ENCODE measurements at regions not wholly inside any gene's neighbourhood (a gene's known extent, or its start where the extent isn't known, plus 50 kb on each side); places are given as distances from the start of the nearest gene placed in this dataset.

DNA sequence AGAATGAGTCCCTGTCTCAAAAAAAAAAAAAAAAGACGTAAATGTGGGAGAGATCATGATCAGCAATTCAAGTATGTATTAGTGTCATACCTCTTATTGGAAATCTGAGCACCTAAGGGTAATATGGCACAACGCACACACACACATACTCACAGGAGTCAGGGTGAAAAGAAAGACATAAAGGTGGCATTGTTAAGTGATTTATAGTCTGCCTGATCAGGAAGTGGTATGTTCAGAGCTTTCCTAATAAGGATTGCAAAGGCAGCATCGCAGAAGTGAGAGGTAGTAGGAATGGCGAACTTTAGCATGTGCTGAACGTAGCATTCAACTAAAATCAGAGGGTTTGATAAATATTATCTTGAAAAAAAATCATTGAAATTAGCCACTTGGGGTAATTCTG, 854.3 kb downstream of the METTL15 start:
- TF ChIP-seq EZH2 (IDR thresholded peaks at IDR 0.05; ENCODE audit: insufficient read depth, low read length): no peak
- no peak for TF ChIP-seq CTCF (IDR thresholded peaks at IDR 0.05; ENCODE audit: insufficient read depth, low read depth, low read length)
- peaks cover 2% of the 10 kb centered on the region for H3K27me3 Mint-ChIP-seq (ENCODE audit: low read depth, unreplicated experiment)
- no peak overlapping the region for H3K4me2 ChIP-seq (ENCODE audit: low read length)
- H4K20me1 ChIP-seq (ENCODE audit: insufficient read depth, low read length): no peaks in the 10 kb centered on the region
- H3K27ac ChIP-seq (ENCODE audit: low read depth, low read length): no peak overlapping the region
- no peaks in the 10 kb centered on the region for H3K9me3 Mint-ChIP-seq (ENCODE audit: unreplicated experiment)
- H3K9me3 ChIP-seq (ENCODE audit: insufficient read depth, low read depth, low read length): peaks cover 3% of the 10 kb centered on the region
- FAIRE-seq (peak; percentile 23), DNase-seq (ENCODE audit: low read depth) (no peak)
- H3K4me1 Mint-ChIP-seq (ENCODE audit: low read depth, unreplicated experiment): peaks cover 4% of the 10 kb centered on the region
- no peak overlapping the region for H2AFZ ChIP-seq (ENCODE audit: low read depth, low read length)
- H3K4me3 ChIP-seq (ENCODE audit: insufficient read depth, low read depth, low read length): no peak overlapping the region
- H3K4me1 ChIP-seq (ENCODE audit: insufficient read depth, low read length): no peaks in the 10 kb centered on the region
- no peaks in the 10 kb centered on the region for H3K27me3 ChIP-seq (ENCODE audit: insufficient read depth, low read length)
- H3K36me3 ChIP-seq (ENCODE audit: insufficient read depth, low read length): no peaks in the 10 kb centered on the region
- no peak overlapping the region for H3K4me3 Mint-ChIP-seq (ENCODE audit: unreplicated experiment)
- H3K27ac Mint-ChIP-seq (ENCODE audit: unreplicated experiment): no peak overlapping the region
- no peaks in the 10 kb centered on the region for H3K79me2 ChIP-seq (ENCODE audit: insufficient read depth, low read length)
- no peak overlapping the region for H3K9ac ChIP-seq (ENCODE audit: low read length)
- H3K36me3 Mint-ChIP-seq (ENCODE audit: low read depth, unreplicated experiment): no peaks in the 10 kb centered on the region

GRCh38 chr11:28961726-28962125, 853.5 kb downstream of the METTL15 start:
- Histone ChIP-seq H3K9ac (ENCODE audit: low read length) (no peak overlapping the region), H3K9me3 (ENCODE audit: insufficient read depth, low read depth, low read length) (no peaks in the 10 kb centered on the region), H3K79me2 (ENCODE audit: insufficient read depth, low read length) (no peaks in the 10 kb centered on the region), H3K36me3 (ENCODE audit: insufficient read depth, low read length) (no peaks in the 10 kb centered on the region), H3K4me2 (ENCODE audit: low read length) (no peak overlapping the region), H3K27ac (ENCODE audit: low read depth, low read length) (no peak overlapping the region), H3K4me1 (ENCODE audit: insufficient read depth, low read length) (no peaks in the 10 kb centered on the region), H3K4me3 (ENCODE audit: insufficient read depth, low read depth, low read length) (no peak overlapping the region), H4K20me1 (ENCODE audit: insufficient read depth, low read length) (no peaks in the 10 kb centered on the region), H3K27me3 (ENCODE audit: insufficient read depth, low read length) (no peaks in the 10 kb centered on the region), H2AFZ (ENCODE audit: low read depth, low read length) (no peak overlapping the region)
- TF ChIP-seq CTCF (IDR thresholded peaks at IDR 0.05; ENCODE audit: insufficient read depth, low read depth, low read length) (no peak), EZH2 (IDR thresholded peaks at IDR 0.05; ENCODE audit: insufficient read depth, low read length) (no peak)
- FAIRE-seq (no peak), DNase-seq (ENCODE audit: low read depth) (no peak)
- peaks cover 2% of the 10 kb centered on the region for H3K27me3 Mint-ChIP-seq (ENCODE audit: low read depth, unreplicated experiment)
- H3K4me1 Mint-ChIP-seq (ENCODE audit: low read depth, unreplicated experiment): peaks cover 4% of the 10 kb centered on the region
- no peak overlapping the region for H3K27ac Mint-ChIP-seq (ENCODE audit: unreplicated experiment)
- no peak overlapping the region for H3K4me3 Mint-ChIP-seq (ENCODE audit: unreplicated experiment)
- H3K36me3 Mint-ChIP-seq (ENCODE audit: low read depth, unreplicated experiment): no peaks in the 10 kb centered on the region
- H3K9me3 Mint-ChIP-seq (ENCODE audit: unreplicated experiment): no peaks in the 10 kb centered on the region

GRCh38 chr11:28956446-28956845, 848.3 kb downstream of the METTL15 start:
- Mint-ChIP-seq H3K4me1 (ENCODE audit: low read depth, unreplicated experiment) (no peaks in the 10 kb centered on the region), H3K27me3 (ENCODE audit: low read depth, unreplicated experiment) (no peaks in the 10 kb centered on the region), H3K4me3 (ENCODE audit: unreplicated experiment) (no peak overlapping the region), H3K36me3 (ENCODE audit: low read depth, unreplicated experiment) (no peaks in the 10 kb centered on the region), H3K9me3 (ENCODE audit: unreplicated experiment) (no peaks in the 10 kb centered on the region), H3K27ac (ENCODE audit: unreplicated experiment) (no peak overlapping the region)
- H3K36me3 ChIP-seq (ENCODE audit: insufficient read depth, low read length): no peaks in the 10 kb centered on the region
- H3K4me3 ChIP-seq (ENCODE audit: insufficient read depth, low read depth, low read length): no peak overlapping the region
- H3K27ac ChIP-seq (ENCODE audit: low read depth, low read length): no peak overlapping the region
- FAIRE-seq (no peak), DNase-seq (ENCODE audit: low read depth) (no peak)
- no peaks in the 10 kb centered on the region for H3K79me2 ChIP-seq (ENCODE audit: insufficient read depth, low read length)
- H3K9me3 ChIP-seq (ENCODE audit: insufficient read depth, low read depth, low read length): no peaks in the 10 kb centered on the region
- H3K4me2 ChIP-seq (ENCODE audit: low read length): no peak overlapping the region
- H4K20me1 ChIP-seq (ENCODE audit: insufficient read depth, low read length): no peaks in the 10 kb centered on the region
- TF ChIP-seq EZH2 (IDR thresholded peaks at IDR 0.05; ENCODE audit: insufficient read depth, low read length): no peak
- TF ChIP-seq CTCF (IDR thresholded peaks at IDR 0.05; ENCODE audit: insufficient read depth, low read depth, low read length): no peak
- H3K27me3 ChIP-seq (ENCODE audit: insufficient read depth, low read length): no peaks in the 10 kb centered on the region
- no peaks in the 10 kb centered on the region for H3K4me1 ChIP-seq (ENCODE audit: insufficient read depth, low read length)
- H3K9ac ChIP-seq (ENCODE audit: low read length): no peak overlapping the region
- H2AFZ ChIP-seq (ENCODE audit: low read depth, low read length): no peak overlapping the region
